Stimulated activated naive B cell treated with anti-CD40 and anti-IgM and Interleukin-4, amounts not matched to agents 10 μg/mL and 1 μg/mL and 100 μg/mL, for 72 hours (primary cell): ENCODE measurements at regions not wholly inside any gene's neighbourhood (a gene's known extent, or its start where the extent isn't known, plus 50 kb on each side); places are given as distances from the start of the nearest gene placed in this dataset.
"Not testable (repeated sequence)": the region's sequence is repeated elsewhere in the genome, so short reads cannot be mapped to it uniquely, and the experiment has no call there.

Source experiments
- ATAC-seq, 2 donors: fragments of 150-1000 bp; cut with Tn5 transposase; replicated peaks; 2 replicates each; pipeline ENCODE4 v1.10.0; 2021; ENCODE audit warnings: moderate library complexity in 1 of 2
- DNase-seq: peaks from one replicate; pipeline ENCODE4 v3.0.0; 2021
- H3K27ac Mint-ChIP-seq: one replicate; pipeline ENCODE4 v1.8.0; 2022; ENCODE audit warnings: mild to moderate bottlenecking, mixed read lengths
- H3K27me3 Mint-ChIP-seq, 2 donors: one replicate each; pipeline ENCODE4 v1.8.0; 2022; ENCODE audit warnings: mixed read lengths in 2 of 2
- H3K36me3 Mint-ChIP-seq, 2 donors: one replicate each; pipeline ENCODE4 v1.8.0; 2022; ENCODE audit warnings: mixed read lengths in 2 of 2, mild to moderate bottlenecking in 1 of 2
- H3K4me1 Mint-ChIP-seq, 2 donors: one replicate each; pipeline ENCODE4 v1.8.0; 2022; ENCODE audit warnings: mixed read lengths in 2 of 2, mild to moderate bottlenecking in 1 of 2
- H3K4me3 Mint-ChIP-seq, 2 donors: one replicate each; pipeline ENCODE4 v1.8.0; 2022; ENCODE audit warnings: mild to moderate bottlenecking in 2 of 2, mixed read lengths in 2 of 2, moderate library complexity in 1 of 2
- H3K9me3 Mint-ChIP-seq, 2 donors: one replicate each; pipeline ENCODE4 v1.8.0; 2022; ENCODE audit warnings: mixed read lengths in 2 of 2, mild to moderate bottlenecking in 1 of 2

GRCh38 chr1:807066-807465 lies 116.7 kb upstream of the SAMD11 start:
- H3K4me3 Mint-ChIP-seq, H3K27ac Mint-ChIP-seq, H3K4me1 Mint-ChIP-seq, DNase-seq, ATAC-seq, H3K27me3 Mint-ChIP-seq, H3K36me3 Mint-ChIP-seq, H3K9me3 Mint-ChIP-seq: not testable (repeated sequence)

GRCh38 chr1:807699-808390 lies 115.9 kb upstream of the SAMD11 start:
- not testable (repeated sequence) for H3K4me1 Mint-ChIP-seq, H3K27ac Mint-ChIP-seq, H3K9me3 Mint-ChIP-seq, H3K27me3 Mint-ChIP-seq, H3K4me3 Mint-ChIP-seq, ATAC-seq, H3K36me3 Mint-ChIP-seq, DNase-seq

GRCh38 chr1:810949-811348 lies 112.8 kb upstream of the SAMD11 start:
- DNase-seq, H3K9me3 Mint-ChIP-seq, H3K27ac Mint-ChIP-seq, H3K4me1 Mint-ChIP-seq, ATAC-seq, H3K27me3 Mint-ChIP-seq, H3K36me3 Mint-ChIP-seq, H3K4me3 Mint-ChIP-seq: not testable (repeated sequence)

- H3K27ac Mint-ChIP-seq, H3K4me3 Mint-ChIP-seq, H3K36me3 Mint-ChIP-seq, H3K9me3 Mint-ChIP-seq, ATAC-seq, H3K27me3 Mint-ChIP-seq, DNase-seq: not testable (repeated sequence)
- peaks cover 15 to 16% of the 10 kb centered on the region in 2 donors for H3K4me1 Mint-ChIP-seq
Measured at GRCh38 chr1:812535-813127, 111.1 kb upstream of the SAMD11 start.

GRCh38 chr1:814543-814942 lies 109.2 kb upstream of the SAMD11 start:
- not testable (repeated sequence) for H3K9me3 Mint-ChIP-seq, H3K4me3 Mint-ChIP-seq, DNase-seq, H3K36me3 Mint-ChIP-seq, H3K27me3 Mint-ChIP-seq, H3K27ac Mint-ChIP-seq
- H3K4me1 Mint-ChIP-seq = peaks cover 13 to 16% of the 10 kb centered on the region in 2 donors
- ATAC-seq = peak in 1 of 2 donors; percentile 38

GRCh38 chr1:815147-815922 lies 108.4 kb upstream of the SAMD11 start:
- H3K36me3 Mint-ChIP-seq, H3K27ac Mint-ChIP-seq, ATAC-seq, H3K9me3 Mint-ChIP-seq, H3K4me3 Mint-ChIP-seq, DNase-seq, H3K27me3 Mint-ChIP-seq: not testable (repeated sequence)
- H3K4me1 Mint-ChIP-seq = peaks cover 13 to 16% of the 10 kb centered on the region in 2 donors

- not testable (repeated sequence) for H3K36me3 Mint-ChIP-seq, DNase-seq, H3K9me3 Mint-ChIP-seq, H3K4me3 Mint-ChIP-seq, H3K27ac Mint-ChIP-seq, H3K27me3 Mint-ChIP-seq
- peaks cover 13 to 16% of the 10 kb centered on the region in 2 donors for H3K4me1 Mint-ChIP-seq
- peak; percentile 65 to 89 for ATAC-seq
Measured at GRCh38 chr1:817071-817599, 106.6 kb upstream of the SAMD11 start.

- ATAC-seq, H3K27me3 Mint-ChIP-seq, H3K4me3 Mint-ChIP-seq, DNase-seq, H3K36me3 Mint-ChIP-seq, H3K9me3 Mint-ChIP-seq, H3K27ac Mint-ChIP-seq: not testable (repeated sequence)
- peaks cover 10 to 11% of the 10 kb centered on the region in 2 donors for H3K4me1 Mint-ChIP-seq
Measured at GRCh38 chr1:817658-818617, 105.8 kb upstream of the SAMD11 start.

GRCh38 chr1:818618-819291 lies 105.0 kb upstream of the SAMD11 start:
- ATAC-seq (no peak), DNase-seq (no peak)
- Mint-ChIP-seq H3K27me3 (no peaks in the 10 kb centered on the region), H3K9me3 (no peaks in the 10 kb centered on the region), H3K36me3 (no peaks in the 10 kb centered on the region), H3K4me3 (no peak overlapping the region), H3K27ac (no peak overlapping the region), H3K4me1 (peaks cover 10 to 11% of the 10 kb centered on the region in 2 donors)

GRCh38 chr1:820962-821361 lies 102.8 kb upstream of the SAMD11 start:
- no peak for ATAC-seq

GRCh38 chr1:826808-827207 lies 96.9 kb upstream of the SAMD11 start:
- peak in 1 of 2 donors; percentile 19 for ATAC-seq
- Mint-ChIP-seq H3K27ac (peak overlapping the region; percentile 99), H3K36me3 (peaks cover 12 to 14% of the 10 kb centered on the region in 2 donors), H3K4me1 (peaks cover 8 to 30% of the 10 kb centered on the region in 2 donors), H3K4me3 (peak overlapping the region; percentile 94 to 99)
- H3K9me3 Mint-ChIP-seq, DNase-seq, H3K27me3 Mint-ChIP-seq: not testable (repeated sequence)

More at GRCh38 chr1:820962-821361, 102.8 kb upstream of the SAMD11 start:
- no peak for DNase-seq
- Mint-ChIP-seq H3K9me3 (no peaks in the 10 kb centered on the region), H3K27me3 (no peaks in the 10 kb centered on the region), H3K36me3 (no peaks in the 10 kb centered on the region), H3K4me3 (no peak overlapping the region), H3K4me1 (peaks cover 13 to 16% of the 10 kb centered on the region in 2 donors), H3K27ac (no peak overlapping the region)

- H3K9me3 Mint-ChIP-seq, H3K27me3 Mint-ChIP-seq: not testable (repeated sequence)
- ATAC-seq (peak; percentile 86 to 91), DNase-seq (peak; percentile 92)
- H3K27ac Mint-ChIP-seq = peak overlapping the region; percentile 99
- peak overlapping the region; percentile 94 to 99 for H3K4me3 Mint-ChIP-seq
- H3K36me3 Mint-ChIP-seq = peaks cover 13 to 16% of the 10 kb centered on the region in 2 donors
- H3K4me1 Mint-ChIP-seq = peaks cover 8 to 30% of the 10 kb centered on the region in 2 donors
Measured at GRCh38 chr1:827211-828063, 96.3 kb upstream of the SAMD11 start.
